CD4-positive, alpha-beta T cell (primary cell): ENCODE measurements at regions not wholly inside any gene's neighbourhood (a gene's known extent, or its start where the extent isn't known, plus 50 kb on each side); places are given as distances from the start of the nearest gene placed in this dataset.

ENCODE experiments used
- ATAC-seq: fragments of 200-7000 bp; cut with Tn5 transposase; one replicate; pipeline ENCODE4 v1.10.0; 2022; ENCODE audit warnings: mild to moderate bottlenecking; ENCODE audit not compliant: poor library complexity
- CTCF ChIA-PET: fragments of 350-600 bp; sonication (Branson Sonifier 250); formaldehyde crosslinking; loops from one replicate; lab custom pipeline; 2021; ENCODE audit warnings: antibody characterized with exemption, inconsistent platforms; lab: Charles Lee
- POLR2A ChIA-PET: fragments of 350-600 bp; sonication (Branson Sonifier 250); formaldehyde crosslinking; loops from one replicate; lab custom pipeline; 2021; ENCODE audit warnings: antibody characterized with exemption, inconsistent platforms; lab: Charles Lee
- DNase-seq, 14 experiments: peaks; one replicate each; pipeline ENCODE4 v3.0.0-alpha.2; 2013 to 2020; ENCODE audit warnings: mixed read lengths in 2 of 14
- H3K27ac ChIP-seq, 2 donors: one replicate each; pipeline versions ENCODE4 v1.5.1 to v1.7.0; 2013; ENCODE audit warnings: low read length in 2 of 2, low read depth in 1 of 2, mild to moderate bottlenecking in 1 of 2
- H3K27me3 ChIP-seq, 2 experiments: 1 replicate in 1 of 2; 2 replicates in 1 of 2; pipeline versions ENCODE4 v1.6.1 to v1.7.0; 2013; ENCODE audit warnings: low read length in 2 of 2, control low read depth in 1 of 2, mild to moderate bottlenecking in 1 of 2, moderate library complexity in 1 of 2; ENCODE audit not compliant: insufficient read depth in 2 of 2, control insufficient read depth in 1 of 2
- H3K36me3 ChIP-seq: one replicate; pipeline ENCODE4 v1.6.1; 2013; ENCODE audit warnings: low read length, control low read depth; ENCODE audit not compliant: insufficient read depth
- H3K4me1 ChIP-seq: one replicate; pipeline ENCODE4 v1.6.1; 2013; ENCODE audit warnings: low read length, control low read depth; ENCODE audit not compliant: insufficient read depth
- H3K4me3 ChIP-seq: one replicate; pipeline ENCODE4 v1.5.1; 2013; ENCODE audit warnings: mild to moderate bottlenecking, low read length, moderate library complexity
- H3K9me3 ChIP-seq, 2 experiments: 1 replicate in 1 of 2; 2 replicates in 1 of 2; pipeline versions ENCODE4 v1.6.1 to v1.7.0; 2013; ENCODE audit warnings: low read length in 2 of 2, mild to moderate bottlenecking in 2 of 2, control low read depth in 1 of 2, moderate library complexity in 1 of 2; ENCODE audit not compliant: control insufficient read depth in 1 of 2, insufficient read depth in 1 of 2
- H3K27ac Mint-ChIP-seq: one replicate; pipeline ENCODE4 v1.8.0; 2020; ENCODE audit warnings: mixed read lengths
- H3K27me3 Mint-ChIP-seq: one replicate; pipeline ENCODE4 v1.8.0; 2021; ENCODE audit warnings: mixed read lengths
- H3K36me3 Mint-ChIP-seq: one replicate; pipeline ENCODE4 v1.8.0; 2021; ENCODE audit warnings: low read depth, mixed read lengths
- H3K4me1 Mint-ChIP-seq: one replicate; pipeline ENCODE4 v1.8.0; 2021; ENCODE audit warnings: low read depth, mixed read lengths
- H3K4me3 Mint-ChIP-seq: one replicate; pipeline ENCODE4 v1.8.0; 2020; ENCODE audit warnings: mild to moderate bottlenecking, mixed read lengths
- H3K9me3 Mint-ChIP-seq: one replicate; pipeline ENCODE4 v1.8.0; 2020; ENCODE audit warnings: mixed read lengths
- CTCF ChIP-seq: fragments of 200-600 bp; IDR thresholded peaks from one replicate; pipeline ENCODE4 v1.8.0; 2022; ENCODE audit warnings: antibody characterized with exemption, mild to moderate bottlenecking
- intact Hi-C, 2 experiments: fragments of 100-400 bp; cut with DNase I in 1 of 2; cut with micrococcal nuclease in 1 of 2; formaldehyde crosslinking; loops; one replicate each; pipeline versions ENCODE4 v1.15.1 to v1.9.0; 2023 to 2025; cut with DNase I, micrococcal nuclease

DNA sequence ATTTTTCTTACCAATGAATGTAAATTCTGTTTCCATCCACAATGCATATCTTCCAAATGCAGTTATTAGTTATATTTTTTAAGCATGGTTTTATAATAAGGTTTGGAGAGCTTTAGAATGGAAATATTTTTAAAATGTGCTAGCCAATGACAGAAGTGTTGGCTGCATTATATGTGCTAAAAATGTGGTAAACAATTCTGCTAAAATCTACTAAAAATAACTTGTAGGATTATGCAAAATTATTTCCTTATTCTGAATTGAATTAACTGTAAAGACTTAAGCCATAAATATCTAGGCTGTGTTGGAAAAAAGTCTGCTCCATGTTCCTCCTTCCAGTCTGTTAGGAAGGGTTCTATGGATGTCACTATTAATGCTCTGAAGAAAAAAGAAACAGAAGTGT is 503.3 kb downstream of the PRR16 start:
- CTCF ChIA-PET: no interaction called here

GRCh38 chr5:120974690-120975089 is 510.6 kb downstream of the PRR16 start:
- no peak overlapping the region for H3K27ac ChIP-seq

More for the DNA sequence above, 503.3 kb downstream of the PRR16 start:
- no peak overlapping the region for H3K4me3 ChIP-seq
- no peak overlapping the region for H3K4me3 Mint-ChIP-seq
- no peaks in the 10 kb centered on the region for H3K4me1 ChIP-seq
- intact Hi-C loops: no loop called here
- no peak for DNase-seq
- ATAC-seq: no peak
- H3K36me3 Mint-ChIP-seq: no peaks in the 10 kb centered on the region
- TF ChIP-seq CTCF: no peak
- no peaks in the 10 kb centered on the region for H3K27me3 ChIP-seq
- POLR2A ChIA-PET: no interaction called here
- no peak overlapping the region for H3K27ac ChIP-seq
- H3K36me3 ChIP-seq: no peaks in the 10 kb centered on the region
- peaks cover 2% of the 10 kb centered on the region for H3K9me3 Mint-ChIP-seq
- H3K27ac Mint-ChIP-seq: no peak overlapping the region
- peaks cover 0 to 3% of the 10 kb centered on the region in 2 experiments for H3K9me3 ChIP-seq
- no peaks in the 10 kb centered on the region for H3K27me3 Mint-ChIP-seq
- H3K4me1 Mint-ChIP-seq: no peaks in the 10 kb centered on the region

DNA sequence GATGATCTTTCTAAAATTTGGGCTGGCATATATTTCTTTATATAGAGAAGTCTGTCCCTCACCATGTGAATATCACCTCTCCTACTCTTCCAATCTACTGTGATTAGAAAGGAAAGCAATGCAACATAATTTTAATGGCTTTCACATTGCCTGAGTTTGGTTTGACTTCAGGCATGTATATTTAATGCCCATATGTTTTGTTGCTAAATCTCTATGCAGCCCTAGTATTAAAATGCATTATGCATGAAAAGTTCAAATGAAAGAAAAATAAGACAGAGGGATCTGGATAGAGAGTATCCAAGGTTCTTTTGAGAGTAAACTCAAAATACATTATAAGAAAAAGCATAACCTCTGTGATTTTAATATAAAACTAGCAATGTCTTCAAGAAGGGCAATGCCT is 518.3 kb downstream of the PRR16 start:
- Histone ChIP-seq H3K27ac (no peak overlapping the region), H3K4me1 (no peaks in the 10 kb centered on the region), H3K9me3 (peaks cover 0 to 4% of the 10 kb centered on the region in 2 experiments), H3K27me3 (no peaks in the 10 kb centered on the region), H3K4me3 (no peak overlapping the region), H3K36me3 (no peaks in the 10 kb centered on the region)
- ATAC-seq: no peak
- H3K4me1 Mint-ChIP-seq: no peaks in the 10 kb centered on the region
- no peaks in the 10 kb centered on the region for H3K27me3 Mint-ChIP-seq
- H3K9me3 Mint-ChIP-seq: peaks cover 5% of the 10 kb centered on the region
- H3K27ac Mint-ChIP-seq: no peak overlapping the region
- H3K4me3 Mint-ChIP-seq: no peak overlapping the region
- ChIA-PET CTCF (no interaction called here), POLR2A (no interaction called here)
- H3K36me3 Mint-ChIP-seq: no peaks in the 10 kb centered on the region
- TF ChIP-seq CTCF: no peak
- intact Hi-C loops: no loop called here
- DNase-seq: no peak

More at GRCh38 chr5:120974690-120975089, 510.6 kb downstream of the PRR16 start:
- intact Hi-C loops: no loop called here
- H3K9me3 Mint-ChIP-seq: peaks cover 4% of the 10 kb centered on the region
- no peak for TF ChIP-seq CTCF
- Histone ChIP-seq H3K27me3 (no peaks in the 10 kb centered on the region), H3K9me3 (peaks cover 0 to 6% of the 10 kb centered on the region in 2 experiments), H3K36me3 (no peaks in the 10 kb centered on the region), H3K4me1 (no peaks in the 10 kb centered on the region), H3K4me3 (no peak overlapping the region)
- CTCF ChIA-PET: no interaction called here
- ATAC-seq (no peak), DNase-seq (no peak)
- no peaks in the 10 kb centered on the region for H3K4me1 Mint-ChIP-seq
- no peak overlapping the region for H3K27ac Mint-ChIP-seq
- no peaks in the 10 kb centered on the region for H3K27me3 Mint-ChIP-seq
- POLR2A ChIA-PET: no interaction called here
- no peak overlapping the region for H3K4me3 Mint-ChIP-seq
- H3K36me3 Mint-ChIP-seq: no peaks in the 10 kb centered on the region
